ENCODE measurements at regions not wholly inside any gene's neighbourhood (a gene's known extent, or its start where the extent isn't known, plus 50 kb on each side); places are given as distances from the start of the nearest gene placed in this dataset.

- no peak overlapping the region for H3K4me3 ChIP-seq (ENCODE audit: low read depth, low read length)
- TF ChIP-seq CTCF (IDR thresholded peaks at IDR 0.05; ENCODE audit: low read depth, low read length): no peak
- no peak for DNase-seq (ENCODE audit: low read depth, low spot score)
- in situ Hi-C loops (cut with HindIII; ENCODE audit: low sequenced_read_pairs): no loop called here
These were observed 567.2 kb upstream of the ARRDC3 start for GRCh38 chr5:91950328-91950727.

GRCh38 chr5:91946870-91947269, 563.8 kb upstream of the ARRDC3 start:
- H3K4me3 ChIP-seq (ENCODE audit: low read depth, low read length): no peak overlapping the region
- TF ChIP-seq CTCF (IDR thresholded peaks at IDR 0.05; ENCODE audit: low read depth, low read length): no peak
- in situ Hi-C loops (cut with HindIII; ENCODE audit: low sequenced_read_pairs): no loop called here
- no peak for DNase-seq (ENCODE audit: low read depth, low spot score)

- no peak for DNase-seq (ENCODE audit: low read depth, low spot score)
- in situ Hi-C loops (cut with HindIII; ENCODE audit: low sequenced_read_pairs): no loop called here
- TF ChIP-seq CTCF (IDR thresholded peaks at IDR 0.05; ENCODE audit: low read depth, low read length): no peak
- H3K4me3 ChIP-seq (ENCODE audit: low read depth, low read length): no peak overlapping the region
These were observed 558.5 kb upstream of the ARRDC3 start for GRCh38 chr5:91941588-91941987.

GRCh38 chr5:91938441-91938840, 555.3 kb upstream of the ARRDC3 start:
- peak; percentile 23 for DNase-seq (ENCODE audit: low read depth, low spot score)
- H3K4me3 ChIP-seq (ENCODE audit: low read depth, low read length): no peak overlapping the region
- TF ChIP-seq CTCF (IDR thresholded peaks at IDR 0.05; ENCODE audit: low read depth, low read length): no peak
- in situ Hi-C loops (cut with HindIII; ENCODE audit: low sequenced_read_pairs): no loop called here

- H3K4me3 ChIP-seq (ENCODE audit: low read depth, low read length): no peak overlapping the region
- no peak for TF ChIP-seq CTCF (IDR thresholded peaks at IDR 0.05; ENCODE audit: low read depth, low read length)
- in situ Hi-C loops (cut with HindIII; ENCODE audit: low sequenced_read_pairs): no loop called here
- DNase-seq (ENCODE audit: low read depth, low spot score): no peak
These were observed 554.0 kb upstream of the ARRDC3 start for GRCh38 chr5:91937121-91937520.

- TF ChIP-seq CTCF (IDR thresholded peaks at IDR 0.05; ENCODE audit: low read depth, low read length): no peak
- no peak for DNase-seq (ENCODE audit: low read depth, low spot score)
- in situ Hi-C loops (cut with HindIII; ENCODE audit: low sequenced_read_pairs): no loop called here
- no peak overlapping the region for H3K4me3 ChIP-seq (ENCODE audit: low read depth, low read length)
These were observed 546.4 kb upstream of the ARRDC3 start for GRCh38 chr5:91929522-91929817.
